SU-DHL-6 (cell line): ENCODE measurements at regions not wholly inside any gene's neighbourhood (a gene's known extent, or its start where the extent isn't known, plus 50 kb on each side); places are given as distances from the start of the nearest gene placed in this dataset.
"Not testable (repeated sequence)": the region's sequence is repeated elsewhere in the genome, so short reads cannot be mapped to it uniquely, and the experiment has no call there.

ENCODE experiments used
- CTCF ChIP-seq: fragments of 200-600 bp; sonication (generic); IDR thresholded peaks from one replicate; pipeline ENCODE4 v1.5.1; 2017; ENCODE audit warnings: antibody characterized with exemption, mild to moderate bottlenecking, low read length, moderate library complexity; ENCODE audit not compliant: insufficient read depth, poor library complexity, severe bottlenecking
- EZH2phosphoT487 ChIP-seq: fragments of 200-600 bp; sonication (generic), shearing (Covaris generic); conservative IDR thresholded peaks from 2 replicates; pipeline ENCODE4 v1.6.1; 2018; ENCODE audit warnings: mild to moderate bottlenecking, antibody characterized with exemption, low read length, moderate library complexity, mixed read lengths

- not testable (repeated sequence) for TF ChIP-seq EZH2phosphoT487, CTCF
Measured at GRCh38 chr1:30075916-30076315, 647.5 kb downstream of the MATN1 start.
